HepG2 (cell line): ENCODE measurements at regions not wholly inside any gene's neighbourhood (a gene's known extent, or its start where the extent isn't known, plus 50 kb on each side); places are given as distances from the start of the nearest gene placed in this dataset.

Experiments used
- CERS6 ChIP-seq: sonication (generic); formaldehyde crosslinking; IDR thresholded peaks from 2 replicates; pipeline ENCODE4 v1.5.0; 2020; ENCODE audit warnings: missing genetic modification reagents
- FOXP4 ChIP-seq: sonication (generic); formaldehyde crosslinking; IDR thresholded peaks from 2 replicates; pipeline ENCODE4 v1.4.0; 2020; ENCODE audit warnings: missing genetic modification reagents
- GMEB1 ChIP-seq: sonication (generic); formaldehyde crosslinking; IDR thresholded peaks from 2 replicates; pipeline ENCODE4 v1.5.1; 2020; ENCODE audit warnings: missing genetic modification reagents, mild to moderate bottlenecking, borderline replicate concordance
- PBX3 ChIP-seq: sonication (generic); formaldehyde crosslinking; IDR thresholded peaks from 2 replicates; pipeline ENCODE4 v1.8.1; 2023; ENCODE audit warnings: missing genetic modification reagents, inconsistent platforms, borderline replicate concordance
- POLR2G ChIP-seq: fragments of 200-400 bp; formaldehyde crosslinking; IDR thresholded peaks from 2 replicates; pipeline ENCODE4 v1.6.1; 2018; ENCODE audit warnings: mild to moderate bottlenecking, low read depth, low read length, moderate library complexity
- PPARG ChIP-seq: conservative IDR thresholded peaks from 2 replicates; pipeline ENCODE4 v1.6.1; 2016; ENCODE audit warnings: missing biosample characterization, missing genetic modification reagents
- SIN3B ChIP-seq: fragments of 150-350 bp; IDR thresholded peaks from 2 replicates; pipeline ENCODE4 v1.6.1; 2014; ENCODE audit warnings: low read length
- TF ChIP-seq, protein P1 (sequence below): sonication (generic); formaldehyde crosslinking; IDR thresholded peaks from 2 replicates; pipeline ENCODE4 v1.4.0; 2020; ENCODE audit warnings: missing genetic modification reagents, borderline replicate concordance
- TF ChIP-seq, protein P2 (sequence below): IDR thresholded peaks from 2 replicates; pipeline ENCODE4 v1.6.1; 2016; ENCODE audit warnings: mild to moderate bottlenecking

GRCh38 chr2:212659441-212659840 lies 120.8 kb upstream of the ERBB4 start (continued):
- TF ChIP-seq CERS6 (CRISPR knock-in tag) (no peak), GMEB1 (no peak), PPARG (CRISPR knock-in tag) (no peak), SIN3B (no peak), FOXP4 (CRISPR knock-in tag) (no peak), POLR2G (no peak), PBX3 (CRISPR knock-in tag) (no peak)
- TF ChIP-seq, protein P1, sequence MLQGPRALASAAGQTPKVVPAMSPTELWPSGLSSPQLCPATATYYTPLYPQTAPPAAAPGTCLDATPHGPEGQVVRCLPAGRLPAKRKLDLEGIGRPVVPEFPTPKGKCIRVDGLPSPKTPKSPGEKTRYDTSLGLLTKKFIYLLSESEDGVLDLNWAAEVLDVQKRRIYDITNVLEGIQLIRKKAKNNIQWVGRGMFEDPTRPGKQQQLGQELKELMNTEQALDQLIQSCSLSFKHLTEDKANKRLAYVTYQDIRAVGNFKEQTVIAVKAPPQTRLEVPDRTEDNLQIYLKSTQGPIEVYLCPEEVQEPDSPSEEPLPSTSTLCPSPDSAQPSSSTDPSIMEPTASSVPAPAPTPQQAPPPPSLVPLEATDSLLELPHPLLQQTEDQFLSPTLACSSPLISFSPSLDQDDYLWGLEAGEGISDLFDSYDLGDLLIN (CRISPR knock-in tag) = no peak
- TF ChIP-seq, protein P2, sequence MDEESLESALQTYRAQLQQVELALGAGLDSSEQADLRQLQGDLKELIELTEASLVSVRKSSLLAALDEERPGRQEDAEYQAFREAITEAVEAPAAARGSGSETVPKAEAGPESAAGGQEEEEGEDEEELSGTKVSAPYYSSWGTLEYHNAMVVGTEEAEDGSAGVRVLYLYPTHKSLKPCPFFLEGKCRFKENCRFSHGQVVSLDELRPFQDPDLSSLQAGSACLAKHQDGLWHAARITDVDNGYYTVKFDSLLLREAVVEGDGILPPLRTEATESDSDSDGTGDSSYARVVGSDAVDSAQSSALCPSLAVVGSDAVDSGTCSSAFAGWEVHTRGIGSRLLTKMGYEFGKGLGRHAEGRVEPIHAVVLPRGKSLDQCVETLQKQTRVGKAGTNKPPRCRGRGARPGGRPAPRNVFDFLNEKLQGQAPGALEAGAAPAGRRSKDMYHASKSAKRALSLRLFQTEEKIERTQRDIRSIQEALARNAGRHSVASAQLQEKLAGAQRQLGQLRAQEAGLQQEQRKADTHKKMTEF (CRISPR knock-in tag) = no peak
